ENCODE measurements at regions not wholly inside any gene's neighbourhood (a gene's known extent, or its start where the extent isn't known, plus 50 kb on each side); places are given as distances from the start of the nearest gene placed in this dataset.

DNA sequence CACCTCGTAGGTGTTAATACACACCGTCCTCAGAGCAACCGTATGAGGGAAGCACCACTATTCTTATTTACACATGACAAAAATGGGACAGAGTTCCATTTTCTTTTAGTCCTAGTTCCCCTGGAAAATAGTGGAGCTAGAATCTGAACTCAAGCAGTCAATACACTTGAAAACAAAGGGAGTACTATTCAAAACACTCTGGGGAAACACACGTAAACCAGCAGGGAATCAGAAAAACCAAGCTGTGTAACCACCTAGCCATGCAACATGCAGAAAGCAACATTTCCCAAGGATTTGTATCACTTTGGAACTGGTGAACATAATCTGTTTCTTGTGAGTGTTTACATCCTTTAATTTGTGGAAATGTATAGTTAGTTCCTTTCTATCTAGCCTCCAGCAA lies 208.2 kb downstream of the UBE2E3 start:
- no peak for DNase-seq (ENCODE audit: low read depth)

- no peak for DNase-seq (ENCODE audit: low read depth)
Measured at GRCh38 chr2:181189951-181190350, 209.5 kb downstream of the UBE2E3 start.

DNA sequence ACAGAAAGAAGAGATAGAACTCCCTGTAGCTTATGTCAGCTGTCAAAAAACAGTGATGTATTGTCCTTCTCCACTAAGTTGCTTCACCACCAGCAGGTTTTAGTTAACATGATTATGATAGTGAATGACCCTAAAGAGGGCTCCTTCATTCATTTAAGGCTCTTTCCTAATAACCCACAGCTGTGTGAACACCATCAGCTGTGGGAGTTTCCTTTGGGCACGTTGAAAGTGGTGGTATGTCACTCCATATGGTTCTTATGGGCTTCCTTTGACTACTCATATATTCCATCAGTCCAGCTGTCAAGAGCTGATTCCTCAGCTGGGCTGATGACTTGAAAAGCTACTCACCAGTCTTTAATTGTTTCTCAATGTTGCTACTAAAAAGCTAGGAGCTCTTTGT lies 210.3 kb downstream of the UBE2E3 start:
- no peak for DNase-seq (ENCODE audit: low read depth)

DNA sequence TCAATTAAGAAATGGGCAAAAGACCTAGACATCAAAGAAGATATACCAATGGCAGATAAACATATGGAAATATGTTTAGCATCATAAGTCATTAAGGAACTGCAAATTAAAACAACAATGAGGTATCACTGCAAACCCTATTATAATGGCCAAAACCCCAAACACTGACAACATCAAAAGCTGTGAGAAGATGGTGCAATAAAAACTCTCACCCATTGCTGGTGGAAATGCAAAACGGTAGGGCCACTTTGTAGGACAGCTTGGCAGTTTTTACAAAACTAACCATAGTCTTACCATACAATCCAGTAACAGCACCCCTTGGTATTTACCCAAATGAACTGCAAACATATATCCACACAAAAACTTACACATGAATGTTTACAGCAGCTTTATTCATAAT lies 213.1 kb downstream of the UBE2E3 start:
- DNase-seq (ENCODE audit: low read depth): no peak

DNA sequence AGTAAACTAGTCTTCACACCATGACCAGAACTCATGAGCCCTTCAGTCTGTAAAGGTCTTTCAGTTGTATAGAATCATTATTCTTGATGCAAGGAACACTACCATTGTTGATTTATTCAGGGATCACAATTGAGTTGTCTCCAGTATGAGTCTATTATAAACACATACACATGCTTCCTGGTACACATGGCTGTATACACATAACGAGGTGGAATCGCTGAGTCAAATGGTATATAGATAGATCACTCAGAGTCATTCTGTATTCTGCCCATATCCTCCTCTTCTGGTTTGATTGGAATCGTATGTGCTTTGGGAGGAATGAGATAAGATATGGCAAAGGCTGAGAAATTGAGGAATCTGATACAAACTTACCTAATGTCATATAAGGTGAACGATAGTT lies 216.0 kb downstream of the UBE2E3 start:
- no peak for DNase-seq (ENCODE audit: low read depth)

DNA sequence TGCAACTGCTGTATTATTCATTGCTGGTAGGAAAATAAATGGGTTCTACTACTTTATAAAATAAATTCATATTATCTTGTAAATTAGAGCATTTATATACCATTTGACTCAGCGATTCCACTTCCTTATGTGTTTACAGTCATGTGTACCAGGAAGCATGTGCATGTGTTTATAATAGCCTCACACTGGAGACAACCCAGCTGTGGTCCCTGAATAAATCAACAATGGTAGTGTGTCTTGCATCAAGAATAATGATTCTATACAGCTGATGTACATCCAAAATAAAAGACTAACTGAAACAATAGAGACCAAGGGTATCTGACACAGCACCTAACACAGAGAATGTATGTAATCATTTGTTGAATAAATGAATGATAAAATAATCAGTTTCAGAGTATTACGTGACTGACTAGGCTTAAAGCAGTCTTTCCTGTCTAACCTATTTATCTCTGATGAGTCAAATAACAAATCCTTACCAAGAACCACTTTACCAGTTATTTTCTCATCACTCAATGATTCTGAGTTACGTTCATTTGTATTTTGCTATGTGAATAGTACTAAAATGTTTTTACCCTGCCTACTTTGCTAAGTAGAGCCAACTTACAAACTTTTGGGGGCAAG lies 216.8 kb downstream of the UBE2E3 start:
- no peak for DNase-seq (ENCODE audit: low read depth)

DNA sequence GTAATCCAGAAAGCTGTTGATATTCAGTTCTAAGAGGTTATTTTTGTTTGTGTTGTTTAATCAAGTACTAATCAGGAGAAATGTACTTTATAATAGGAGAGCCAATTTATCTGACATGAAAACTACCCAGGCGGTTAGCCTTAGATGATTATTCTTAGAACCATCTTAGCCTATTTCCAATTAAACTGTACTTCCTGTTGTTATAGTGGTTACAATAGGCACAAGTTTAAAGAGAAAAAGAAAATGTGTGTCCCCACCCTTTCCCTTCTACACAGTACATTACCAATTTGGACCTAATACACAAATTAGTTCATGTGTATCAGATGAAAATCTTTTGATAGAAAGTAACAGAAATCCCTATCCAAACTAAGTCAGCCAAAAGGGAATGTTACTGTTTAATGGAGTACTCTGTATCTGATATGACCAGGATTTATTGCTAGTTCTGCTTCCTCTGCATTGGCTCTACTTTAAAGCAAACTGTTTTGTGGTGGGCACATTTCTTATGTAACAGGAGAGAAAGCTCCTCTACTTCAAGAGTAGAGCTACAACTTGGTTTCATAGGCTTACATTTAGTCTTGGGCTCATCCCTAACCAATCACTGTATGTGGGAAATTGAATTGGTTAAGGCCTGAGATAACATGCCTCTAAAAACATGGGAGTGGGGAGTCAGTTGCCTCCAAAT lies 217.9 kb downstream of the UBE2E3 start:
- DNase-seq (ENCODE audit: low read depth): no peak

DNA sequence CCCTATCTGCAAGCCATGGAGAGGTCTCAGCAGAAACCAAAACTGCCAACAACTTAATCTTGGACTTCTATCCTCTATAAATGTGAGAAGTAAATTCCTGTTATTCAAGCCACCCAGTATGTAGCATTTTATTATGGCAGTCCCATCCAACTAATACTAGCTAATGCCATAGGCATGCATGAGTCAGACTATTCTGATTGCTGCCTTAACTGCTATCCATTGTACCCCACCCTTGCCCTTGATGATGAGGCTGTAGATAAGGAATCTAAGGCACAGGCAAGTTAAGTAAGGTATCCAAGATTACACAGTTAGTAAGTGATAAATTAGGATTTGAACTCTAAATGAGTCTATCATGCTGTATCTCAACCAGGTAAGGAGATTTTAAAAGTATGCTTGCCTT lies 223.0 kb downstream of the UBE2E3 start:
- DNase-seq (ENCODE audit: low read depth): peak; percentile 93

- peak; percentile 48 for DNase-seq (ENCODE audit: low read depth)
Measured at GRCh38 chr2:181203916-181204315, 223.5 kb downstream of the UBE2E3 start.

DNA sequence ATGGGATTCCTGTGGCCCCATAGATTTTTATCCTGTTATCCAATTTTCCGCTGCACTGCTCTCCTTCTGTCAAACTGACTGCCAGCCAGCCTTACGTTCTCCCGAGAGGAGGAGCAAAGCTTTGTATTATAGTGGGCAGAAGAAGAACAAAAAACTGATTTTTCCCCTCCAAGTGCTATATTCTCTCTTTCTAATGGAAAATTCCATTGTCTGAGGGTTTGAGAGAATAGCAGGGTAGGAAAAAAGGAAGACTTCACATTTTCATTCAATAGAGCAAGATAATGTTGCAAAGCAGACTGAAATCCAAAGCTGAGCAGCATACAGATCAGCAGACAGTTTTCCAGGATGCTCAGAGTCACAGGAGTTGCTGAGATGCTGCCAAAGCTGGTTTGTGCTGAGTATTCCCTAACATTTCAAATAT lies 238.0 kb downstream of the UBE2E3 start:
- no peak for DNase-seq (ENCODE audit: low read depth)

- no peak for DNase-seq (ENCODE audit: low read depth)
Measured at GRCh38 chr2:181223234-181223633, 234.0 kb upstream of the ITGA4 start.

DNA sequence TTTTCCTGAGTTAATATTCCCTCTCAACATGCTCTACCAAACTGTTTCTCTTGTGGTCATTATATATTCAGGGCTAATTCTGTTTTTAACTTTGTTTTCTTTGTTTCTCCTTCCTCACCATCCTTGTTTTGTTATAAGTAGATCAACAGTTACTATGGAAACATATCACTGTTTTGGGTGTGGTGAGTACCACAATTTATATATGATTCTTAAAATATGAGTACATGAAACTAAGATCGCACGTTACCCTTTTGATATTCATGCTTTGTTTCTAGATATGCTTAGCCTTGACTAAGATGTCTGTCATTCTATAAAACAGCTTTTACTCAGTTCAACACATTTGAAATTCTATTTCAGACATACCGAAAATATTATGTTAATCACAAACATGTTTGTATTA lies 232.3 kb upstream of the ITGA4 start:
- DNase-seq (ENCODE audit: low read depth): no peak

GRCh38 chr2:181228661-181229060 lies 228.5 kb upstream of the ITGA4 start:
- no peak for DNase-seq (ENCODE audit: low read depth)

GRCh38 chr2:181231151-181231550 lies 226.0 kb upstream of the ITGA4 start:
- DNase-seq (ENCODE audit: low read depth): peak; percentile 16

- peak; percentile 44 for DNase-seq (ENCODE audit: low read depth)
Measured at GRCh38 chr2:181231886-181232621, 225.1 kb upstream of the ITGA4 start.

GRCh38 chr2:181234487-181234891 lies 222.7 kb upstream of the ITGA4 start:
- DNase-seq (ENCODE audit: low read depth): no peak

- DNase-seq (ENCODE audit: low read depth): no peak
Measured at GRCh38 chr2:181235011-181235410, 222.2 kb upstream of the ITGA4 start.

DNA sequence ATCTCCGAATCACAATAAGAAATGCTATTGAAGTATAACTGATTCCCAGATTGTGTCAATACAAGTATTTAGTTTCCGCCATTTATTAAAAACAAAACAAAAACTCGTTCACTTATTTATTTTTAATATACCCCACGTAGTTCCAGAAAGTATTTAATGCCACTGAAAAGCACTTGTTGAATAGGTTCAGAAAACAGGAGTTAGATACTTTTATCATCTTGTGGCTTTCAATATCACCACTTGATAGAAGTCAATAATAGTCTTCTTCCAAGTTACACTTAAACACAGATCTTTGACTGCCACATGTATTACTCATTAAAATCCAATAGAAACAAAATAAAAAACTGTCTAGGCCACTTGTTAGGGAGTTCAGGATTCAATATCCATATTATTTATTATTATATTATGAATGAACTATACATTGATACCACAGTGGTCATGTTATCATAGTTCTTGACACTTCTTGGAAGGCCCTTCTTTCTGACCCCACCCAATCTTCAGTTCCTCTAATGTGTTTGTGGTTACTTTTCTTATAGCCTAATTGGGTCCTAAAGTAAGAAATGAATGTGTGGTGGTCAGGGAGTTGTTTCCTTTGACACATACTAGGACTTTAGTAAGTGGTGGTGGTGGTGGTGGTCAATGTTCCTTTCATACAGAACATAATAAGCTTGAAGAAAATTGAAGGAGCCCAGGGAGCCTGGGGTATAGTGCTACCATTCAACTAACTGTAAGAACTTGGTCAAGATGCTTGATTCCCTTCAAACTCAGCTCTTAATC lies 221.3 kb upstream of the ITGA4 start:
- DNase-seq (ENCODE audit: low read depth): no peak

GRCh38 chr2:181239201-181239799 lies 217.9 kb upstream of the ITGA4 start:
- DNase-seq (ENCODE audit: low read depth): no peak

DNA sequence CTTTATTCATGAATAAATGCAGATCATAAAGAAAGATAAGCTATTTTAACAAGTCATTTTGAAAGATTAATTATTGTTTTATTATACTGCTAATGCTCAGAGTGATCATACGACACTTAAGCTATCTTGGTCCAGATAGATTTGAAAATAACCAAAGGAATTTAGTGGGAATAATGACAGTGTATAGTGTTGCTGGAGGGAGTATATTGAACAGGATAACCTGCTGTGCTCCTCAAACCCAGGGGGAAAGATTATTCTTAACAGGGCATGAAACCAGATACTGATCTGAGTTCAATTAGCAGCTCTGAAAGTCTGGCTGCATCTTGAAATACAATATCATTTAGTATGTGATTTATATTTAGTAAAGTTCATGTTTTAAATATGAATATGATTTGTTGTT lies 216.3 kb upstream of the ITGA4 start:
- DNase-seq (ENCODE audit: low read depth): no peak

DNA sequence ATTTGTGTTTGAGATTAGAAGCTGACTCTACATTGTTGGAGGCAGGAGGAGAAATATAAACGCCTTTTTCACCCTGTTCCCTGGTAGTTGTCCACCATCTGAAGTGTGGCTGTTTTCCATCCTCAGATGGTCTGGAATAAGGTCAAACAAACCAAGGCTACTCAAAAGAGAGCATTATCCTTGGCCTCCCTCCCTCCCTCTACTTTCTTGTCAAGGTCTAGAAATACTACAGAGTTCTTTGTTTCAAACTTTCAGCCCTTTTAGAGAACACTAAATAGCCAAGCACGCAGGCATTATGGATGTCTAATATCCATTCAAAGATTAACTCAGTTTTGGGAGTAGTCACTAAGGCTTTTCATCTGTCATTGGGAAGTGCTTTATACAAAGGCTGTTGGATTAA lies 215.8 kb upstream of the ITGA4 start:
- no peak for DNase-seq (ENCODE audit: low read depth)

GRCh38 chr2:181241797-181242196 lies 215.4 kb upstream of the ITGA4 start:
- no peak for DNase-seq (ENCODE audit: low read depth)
